ENCODE measurements at regions not wholly inside any gene's neighbourhood (a gene's known extent, or its start where the extent isn't known, plus 50 kb on each side); places are given as distances from the start of the nearest gene placed in this dataset.
A peak's percentile ranks its signal among the peaks of the same experiment; 100 is the strongest.

DNA sequence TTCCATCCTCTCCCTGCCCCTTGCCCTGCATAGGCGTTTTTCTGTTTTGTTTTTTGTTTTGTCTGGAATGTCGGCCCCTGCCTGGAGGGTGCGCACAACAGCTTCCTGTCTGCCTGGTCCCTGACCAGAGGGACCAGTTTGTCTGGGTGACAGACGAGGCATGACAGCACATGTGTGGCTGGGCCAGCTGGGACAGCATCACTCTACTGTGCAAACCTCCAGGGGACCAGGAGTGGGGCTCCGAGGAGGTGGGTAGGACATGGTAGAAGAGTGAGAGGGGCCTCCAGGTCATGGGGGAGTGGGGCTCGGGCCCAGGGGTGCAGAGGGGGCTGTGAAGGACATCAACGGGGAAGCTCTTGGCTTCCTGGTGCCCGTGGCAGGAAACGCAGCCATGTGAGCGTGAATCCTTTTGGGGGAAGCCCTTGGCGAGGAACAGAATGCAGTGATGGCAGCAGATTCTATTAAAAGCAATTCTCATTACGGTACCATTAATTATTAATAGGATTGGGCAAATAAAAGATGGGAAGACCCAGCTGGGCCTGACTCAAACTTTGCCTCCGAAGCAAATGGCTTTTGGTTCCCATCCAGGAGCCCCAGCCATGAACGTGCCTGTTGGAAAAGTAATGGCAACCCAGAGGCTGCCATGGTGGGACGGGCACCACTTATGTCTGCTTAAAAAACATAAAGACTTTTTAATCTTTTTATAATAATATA is 184.4 kb upstream of the IER5L start:
- ATAC-seq (ENCODE audit: low FRiP score in 2 of 2) (no peak), DNase-seq (no peak)
- H3K4me3 ChIP-seq: no peak overlapping the region
- TF ChIP-seq POLR2A (IDR thresholded peaks at IDR 0.05) (no peak), EP300 (IDR thresholded peaks at IDR 0.05) (no peak), POLR2AphosphoS5 (IDR thresholded peaks at IDR 0.05) (no peak)
- TF ChIP-seq, protein P1, sequence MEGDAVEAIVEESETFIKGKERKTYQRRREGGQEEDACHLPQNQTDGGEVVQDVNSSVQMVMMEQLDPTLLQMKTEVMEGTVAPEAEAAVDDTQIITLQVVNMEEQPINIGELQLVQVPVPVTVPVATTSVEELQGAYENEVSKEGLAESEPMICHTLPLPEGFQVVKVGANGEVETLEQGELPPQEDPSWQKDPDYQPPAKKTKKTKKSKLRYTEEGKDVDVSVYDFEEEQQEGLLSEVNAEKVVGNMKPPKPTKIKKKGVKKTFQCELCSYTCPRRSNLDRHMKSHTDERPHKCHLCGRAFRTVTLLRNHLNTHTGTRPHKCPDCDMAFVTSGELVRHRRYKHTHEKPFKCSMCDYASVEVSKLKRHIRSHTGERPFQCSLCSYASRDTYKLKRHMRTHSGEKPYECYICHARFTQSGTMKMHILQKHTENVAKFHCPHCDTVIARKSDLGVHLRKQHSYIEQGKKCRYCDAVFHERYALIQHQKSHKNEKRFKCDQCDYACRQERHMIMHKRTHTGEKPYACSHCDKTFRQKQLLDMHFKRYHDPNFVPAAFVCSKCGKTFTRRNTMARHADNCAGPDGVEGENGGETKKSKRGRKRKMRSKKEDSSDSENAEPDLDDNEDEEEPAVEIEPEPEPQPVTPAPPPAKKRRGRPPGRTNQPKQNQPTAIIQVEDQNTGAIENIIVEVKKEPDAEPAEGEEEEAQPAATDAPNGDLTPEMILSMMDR (IDR thresholded peaks at IDR 0.05): no peak
- H3K36me3 ChIP-seq: no peaks in the 10 kb centered on the region
- no peaks in the 10 kb centered on the region for H3K4me1 ChIP-seq
- no peaks in the 10 kb centered on the region for H3K27me3 ChIP-seq
- H3K27ac ChIP-seq: no peak overlapping the region
- H3K9me3 ChIP-seq: no peaks in the 10 kb centered on the region
- WGBS, 2 donors: 65 to 69% methylated on average over 15 of the region's 15 CpGs

DNA sequence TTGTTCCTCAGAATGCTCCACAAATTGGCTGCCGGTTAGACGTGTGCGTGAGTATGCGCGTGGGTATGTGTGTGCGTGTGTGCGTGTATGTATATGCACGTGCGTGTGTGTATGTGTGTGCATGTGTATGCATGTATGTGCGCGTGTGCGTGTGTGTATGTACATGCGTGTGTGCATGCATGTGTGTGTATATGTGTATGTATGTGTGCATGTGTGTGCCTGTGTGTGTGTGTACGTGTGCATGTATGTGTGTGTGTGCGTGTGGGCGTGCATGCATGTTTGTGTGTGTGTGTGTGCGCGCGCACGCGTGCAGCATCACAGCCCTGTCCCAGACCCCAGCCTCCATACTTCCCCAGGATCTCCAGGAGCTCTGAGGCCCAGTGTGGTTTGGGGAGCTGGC is 183.1 kb upstream of the IER5L start:
- Histone ChIP-seq H3K27ac (no peak overlapping the region), H3K4me3 (no peak overlapping the region), H3K4me1 (no peaks in the 10 kb centered on the region), H3K9me3 (peaks cover 0 to 3% (median under 1%) of the 10 kb centered on the region in 4 donors), H3K36me3 (no peaks in the 10 kb centered on the region), H3K27me3 (no peaks in the 10 kb centered on the region)
- 91 to 93% methylated on average over 21 of the region's 21 CpGs for WGBS, 2 donors
- ATAC-seq (ENCODE audit: low FRiP score in 2 of 2) (peak in 1 of 2 donors; percentile 8), DNase-seq (no peak)
- TF ChIP-seq POLR2AphosphoS5 (IDR thresholded peaks at IDR 0.05): no peak
- no peak for TF ChIP-seq EP300 (IDR thresholded peaks at IDR 0.05)
- TF ChIP-seq, protein P1 (IDR thresholded peaks at IDR 0.05): no peak
- TF ChIP-seq POLR2A (IDR thresholded peaks at IDR 0.05): no peak

DNA sequence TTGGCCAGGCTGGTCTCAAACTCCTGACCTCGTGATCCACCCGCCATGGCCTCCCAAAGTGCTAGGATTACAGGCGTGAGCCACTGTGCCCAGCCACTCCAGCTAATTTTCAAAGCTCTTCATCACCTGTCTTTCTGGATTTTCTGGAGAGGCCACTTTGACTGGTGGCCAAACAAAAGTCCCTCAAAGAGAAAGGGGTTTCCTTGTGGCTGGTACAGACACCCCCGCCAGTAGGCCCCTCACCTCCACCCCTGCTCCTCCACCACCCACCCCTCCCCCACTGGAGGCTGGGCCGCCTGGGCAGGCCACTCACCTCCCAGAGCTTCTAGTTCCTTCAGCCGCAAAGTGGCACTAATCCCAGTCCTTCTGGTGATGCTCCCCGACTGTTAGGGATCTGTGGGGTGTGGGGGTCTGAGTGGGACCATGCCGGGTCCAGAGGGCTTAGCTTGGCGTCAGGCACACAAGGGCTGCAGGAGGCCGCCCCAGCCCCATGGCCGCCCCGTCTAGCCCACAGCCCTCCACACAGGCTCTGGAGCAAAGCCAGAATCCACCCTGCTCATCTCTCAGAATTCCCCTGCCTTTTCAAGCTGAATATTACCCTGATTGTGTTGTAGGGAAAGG is 182.0 kb upstream of the IER5L start:
- no peaks in the 10 kb centered on the region for H3K4me1 ChIP-seq
- TF ChIP-seq POLR2AphosphoS5 (IDR thresholded peaks at IDR 0.05) (no peak), POLR2A (IDR thresholded peaks at IDR 0.05) (no peak), EP300 (IDR thresholded peaks at IDR 0.05) (no peak)
- TF ChIP-seq, protein P1 (IDR thresholded peaks at IDR 0.05): no peak
- peaks cover 6 to 15% (median 10%) of the 10 kb centered on the region in 4 donors for H3K9me3 ChIP-seq
- no peaks in the 10 kb centered on the region for H3K36me3 ChIP-seq
- no peak overlapping the region for H3K27ac ChIP-seq
- H3K27me3 ChIP-seq: no peaks in the 10 kb centered on the region
- H3K4me3 ChIP-seq: no peak overlapping the region
- DNase-seq (no peak), ATAC-seq (ENCODE audit: low FRiP score in 2 of 2) (no peak)
- 67 to 76% methylated on average over 6 to 8 of the region's 12 CpGs for WGBS, 2 donors

DNA sequence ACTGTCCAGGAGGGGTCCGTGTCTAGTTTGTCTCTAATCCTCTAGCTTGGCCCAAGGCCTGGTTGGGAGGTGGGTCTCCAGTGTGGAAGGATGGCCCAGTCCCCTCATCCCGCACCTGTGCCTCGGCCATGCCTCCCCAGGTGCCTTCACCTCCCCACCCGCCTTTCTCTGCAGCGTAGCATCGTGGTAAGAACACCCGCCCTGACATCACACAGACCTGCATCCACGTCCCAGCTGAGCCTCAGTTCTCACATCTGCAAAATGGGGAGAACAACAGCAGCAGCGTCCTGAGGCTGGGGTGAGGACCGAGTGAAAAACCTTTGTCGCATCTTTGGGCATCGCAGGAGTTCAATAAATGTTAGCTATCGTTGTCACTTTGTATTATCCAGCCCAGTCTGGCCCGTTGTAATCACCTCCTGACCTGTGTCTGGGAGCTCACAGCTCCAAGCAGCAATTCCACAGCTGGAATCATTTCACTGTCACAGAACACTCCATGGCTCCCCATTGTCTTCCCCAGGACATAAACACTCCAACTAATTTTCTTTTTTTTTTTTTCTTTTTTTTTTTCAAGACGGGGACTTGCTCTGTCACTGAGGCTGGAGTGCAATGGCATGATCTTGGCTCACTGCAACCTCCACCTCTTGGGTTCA is 181.2 kb upstream of the IER5L start:
- TF ChIP-seq, protein P1 (IDR thresholded peaks at IDR 0.05): no peak
- Histone ChIP-seq H3K27ac (no peak overlapping the region), H3K4me3 (no peak overlapping the region), H3K27me3 (no peaks in the 10 kb centered on the region), H3K9me3 (peaks cover 6 to 18% (median 11%) of the 10 kb centered on the region in 4 donors), H3K36me3 (no peaks in the 10 kb centered on the region), H3K4me1 (no peaks in the 10 kb centered on the region)
- DNase-seq (no peak), ATAC-seq (ENCODE audit: low FRiP score in 2 of 2) (no peak)
- WGBS, 2 donors: 86 to 89% methylated on average over 15 of the region's 15 CpGs
